Panc1 (cell line): ENCODE measurements at regions not wholly inside any gene's neighbourhood (a gene's known extent, or its start where the extent isn't known, plus 50 kb on each side); places are given as distances from the start of the nearest gene placed in this dataset.

ENCODE experiments used
- POLR2AphosphoS5 ChIP-seq: IDR thresholded peaks from 2 replicates; pipeline ENCODE4 v1.6.1; 2012; ENCODE audit warnings: mild to moderate bottlenecking, low read depth, low read length, moderate library complexity
- TF ChIP-seq, protein P1 (sequence below): fragments of 450-650 bp; IDR thresholded peaks from 2 replicates; pipeline ENCODE4 v1.5.1; 2017; ENCODE audit warnings: mild to moderate bottlenecking
- TF ChIP-seq, protein P2 (sequence below), 2 experiments: IDR thresholded peaks; 2 replicates each; pipeline ENCODE4 v1.6.1; 2011 to 2012; ENCODE audit warnings: low read depth in 2 of 2, control low read depth in 1 of 2, low read length in 1 of 2, mild to moderate bottlenecking in 1 of 2, moderate library complexity in 1 of 2; ENCODE audit not compliant: insufficient read depth in 1 of 2

DNA sequence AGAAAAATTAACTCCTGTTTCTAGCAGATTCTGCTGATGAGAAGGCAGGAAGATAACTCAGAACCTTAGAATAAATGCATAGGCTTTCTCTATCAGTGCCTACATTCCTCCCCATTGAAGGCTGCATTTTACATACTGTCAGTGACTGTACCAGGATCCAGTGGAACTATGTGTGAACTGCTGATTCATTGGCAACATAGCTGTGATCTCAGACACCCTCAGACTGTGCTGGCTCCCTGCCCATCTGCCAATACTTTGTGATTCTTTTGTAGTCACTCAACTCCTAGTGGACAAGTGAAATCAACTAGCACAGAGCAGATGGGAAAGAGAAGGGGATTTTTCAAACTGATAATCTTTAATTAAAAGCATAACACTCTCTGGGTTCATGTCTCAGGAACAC lies 375.8 kb downstream of the MDFIC start:
- TF ChIP-seq, protein P1, sequence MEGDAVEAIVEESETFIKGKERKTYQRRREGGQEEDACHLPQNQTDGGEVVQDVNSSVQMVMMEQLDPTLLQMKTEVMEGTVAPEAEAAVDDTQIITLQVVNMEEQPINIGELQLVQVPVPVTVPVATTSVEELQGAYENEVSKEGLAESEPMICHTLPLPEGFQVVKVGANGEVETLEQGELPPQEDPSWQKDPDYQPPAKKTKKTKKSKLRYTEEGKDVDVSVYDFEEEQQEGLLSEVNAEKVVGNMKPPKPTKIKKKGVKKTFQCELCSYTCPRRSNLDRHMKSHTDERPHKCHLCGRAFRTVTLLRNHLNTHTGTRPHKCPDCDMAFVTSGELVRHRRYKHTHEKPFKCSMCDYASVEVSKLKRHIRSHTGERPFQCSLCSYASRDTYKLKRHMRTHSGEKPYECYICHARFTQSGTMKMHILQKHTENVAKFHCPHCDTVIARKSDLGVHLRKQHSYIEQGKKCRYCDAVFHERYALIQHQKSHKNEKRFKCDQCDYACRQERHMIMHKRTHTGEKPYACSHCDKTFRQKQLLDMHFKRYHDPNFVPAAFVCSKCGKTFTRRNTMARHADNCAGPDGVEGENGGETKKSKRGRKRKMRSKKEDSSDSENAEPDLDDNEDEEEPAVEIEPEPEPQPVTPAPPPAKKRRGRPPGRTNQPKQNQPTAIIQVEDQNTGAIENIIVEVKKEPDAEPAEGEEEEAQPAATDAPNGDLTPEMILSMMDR, result no peak
- no peak for TF ChIP-seq POLR2AphosphoS5
- TF ChIP-seq, protein P2, sequence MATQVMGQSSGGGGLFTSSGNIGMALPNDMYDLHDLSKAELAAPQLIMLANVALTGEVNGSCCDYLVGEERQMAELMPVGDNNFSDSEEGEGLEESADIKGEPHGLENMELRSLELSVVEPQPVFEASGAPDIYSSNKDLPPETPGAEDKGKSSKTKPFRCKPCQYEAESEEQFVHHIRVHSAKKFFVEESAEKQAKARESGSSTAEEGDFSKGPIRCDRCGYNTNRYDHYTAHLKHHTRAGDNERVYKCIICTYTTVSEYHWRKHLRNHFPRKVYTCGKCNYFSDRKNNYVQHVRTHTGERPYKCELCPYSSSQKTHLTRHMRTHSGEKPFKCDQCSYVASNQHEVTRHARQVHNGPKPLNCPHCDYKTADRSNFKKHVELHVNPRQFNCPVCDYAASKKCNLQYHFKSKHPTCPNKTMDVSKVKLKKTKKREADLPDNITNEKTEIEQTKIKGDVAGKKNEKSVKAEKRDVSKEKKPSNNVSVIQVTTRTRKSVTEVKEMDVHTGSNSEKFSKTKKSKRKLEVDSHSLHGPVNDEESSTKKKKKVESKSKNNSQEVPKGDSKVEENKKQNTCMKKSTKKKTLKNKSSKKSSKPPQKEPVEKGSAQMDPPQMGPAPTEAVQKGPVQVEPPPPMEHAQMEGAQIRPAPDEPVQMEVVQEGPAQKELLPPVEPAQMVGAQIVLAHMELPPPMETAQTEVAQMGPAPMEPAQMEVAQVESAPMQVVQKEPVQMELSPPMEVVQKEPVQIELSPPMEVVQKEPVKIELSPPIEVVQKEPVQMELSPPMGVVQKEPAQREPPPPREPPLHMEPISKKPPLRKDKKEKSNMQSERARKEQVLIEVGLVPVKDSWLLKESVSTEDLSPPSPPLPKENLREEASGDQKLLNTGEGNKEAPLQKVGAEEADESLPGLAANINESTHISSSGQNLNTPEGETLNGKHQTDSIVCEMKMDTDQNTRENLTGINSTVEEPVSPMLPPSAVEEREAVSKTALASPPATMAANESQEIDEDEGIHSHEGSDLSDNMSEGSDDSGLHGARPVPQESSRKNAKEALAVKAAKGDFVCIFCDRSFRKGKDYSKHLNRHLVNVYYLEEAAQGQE (IDR thresholded peaks at IDR 0.05; ENCODE audit: insufficient read depth in 1 of 2, low read depth in 2 of 2, low read length in 1 of 2), result no peak
